Lower lobe of right lung (tissue), 2 donors: ENCODE measurements at regions not wholly inside any gene's neighbourhood (a gene's known extent, or its start where the extent isn't known, plus 50 kb on each side); places are given as distances from the start of the nearest gene placed in this dataset.

Experiments used
- ATAC-seq, 2 donors: fragments of 200-7000 bp; cut with Tn5 transposase; one replicate each; pipeline ENCODE4 v1.9.1; 2020 to 2022; ENCODE audit warnings: mild to moderate bottlenecking in 2 of 2, moderate library complexity in 2 of 2
- DNase-seq: peaks from one replicate; pipeline ENCODE4 v3.0.0-alpha.2; 2020
- H3K27ac ChIP-seq: fragments of 200-600 bp; one replicate; pipeline ENCODE4 v1.8.0; 2022
- H3K27me3 ChIP-seq: fragments of 200-600 bp; one replicate; pipeline ENCODE4 v1.8.0; 2022; ENCODE audit warnings: low read depth
- H3K36me3 ChIP-seq: fragments of 200-600 bp; one replicate; pipeline ENCODE4 v1.8.0; 2022; ENCODE audit warnings: mild to moderate bottlenecking
- H3K4me1 ChIP-seq: fragments of 200-600 bp; one replicate; pipeline ENCODE4 v1.8.0; 2022
- H3K4me3 ChIP-seq: fragments of 200-600 bp; one replicate; pipeline ENCODE4 v1.8.0; 2022; ENCODE audit warnings: mild to moderate bottlenecking
- H3K9me3 ChIP-seq: fragments of 200-600 bp; one replicate; pipeline ENCODE4 v1.8.0; 2022
- CTCF ChIP-seq: fragments of 200-600 bp; IDR thresholded peaks from one replicate; pipeline ENCODE4 v1.8.0; 2022; ENCODE audit warnings: antibody characterized with exemption, mild to moderate bottlenecking
- intact Hi-C: fragments of 100-400 bp; cut with DNase I; formaldehyde crosslinking; loops from one replicate; pipeline ENCODE4 v1.11.0; 2022
- donor health status: DM: no; HTN: yes; CAD: no; lungs with severe emphysema.

GRCh38 chr2:16375981-16376380 lies 289.7 kb downstream of the CYRIA start:
- no peaks in the 10 kb centered on the region for H3K27me3 ChIP-seq
- H3K4me3 ChIP-seq, result no peak overlapping the region
- no peak for TF ChIP-seq CTCF
- no peaks in the 10 kb centered on the region for H3K4me1 ChIP-seq
- no peaks in the 10 kb centered on the region for H3K9me3 ChIP-seq
- H3K36me3 ChIP-seq, result no peaks in the 10 kb centered on the region
- intact Hi-C loops, result no loop called here
- DNase-seq (no peak), ATAC-seq (no peak)
- H3K27ac ChIP-seq, result no peak overlapping the region

GRCh38 chr2:16375351-16375750 lies 290.3 kb downstream of the CYRIA start:
- ATAC-seq (no peak), DNase-seq (no peak)
- no peak overlapping the region for H3K27ac ChIP-seq
- intact Hi-C loops, result no loop called here
- no peak overlapping the region for H3K4me3 ChIP-seq
- H3K4me1 ChIP-seq, result no peaks in the 10 kb centered on the region
- H3K9me3 ChIP-seq, result no peaks in the 10 kb centered on the region
- TF ChIP-seq CTCF, result no peak
- H3K27me3 ChIP-seq, result no peaks in the 10 kb centered on the region
- no peaks in the 10 kb centered on the region for H3K36me3 ChIP-seq

GRCh38 chr2:16374671-16375070 lies 291.0 kb downstream of the CYRIA start:
- ATAC-seq, result no peak
- no peaks in the 10 kb centered on the region for H3K36me3 ChIP-seq
- no peaks in the 10 kb centered on the region for H3K4me1 ChIP-seq
- TF ChIP-seq CTCF, result no peak
- H3K27me3 ChIP-seq, result no peaks in the 10 kb centered on the region
- DNase-seq, result no peak
- no peaks in the 10 kb centered on the region for H3K9me3 ChIP-seq
- no peak overlapping the region for H3K4me3 ChIP-seq
- intact Hi-C loops, result no loop called here
- H3K27ac ChIP-seq, result no peak overlapping the region

- Histone ChIP-seq H3K27ac (no peak overlapping the region), H3K36me3 (no peaks in the 10 kb centered on the region), H3K4me1 (no peaks in the 10 kb centered on the region), H3K27me3 (no peaks in the 10 kb centered on the region), H3K9me3 (no peaks in the 10 kb centered on the region), H3K4me3 (no peak overlapping the region)
- no peak for ATAC-seq
- DNase-seq, result no peak
- no peak for TF ChIP-seq CTCF
- intact Hi-C loops, result no loop called here
Observed at GRCh38 chr2:16373341-16373740, 292.3 kb downstream of the CYRIA start.

GRCh38 chr2:16371751-16372150 lies 293.9 kb downstream of the CYRIA start:
- no peaks in the 10 kb centered on the region for H3K36me3 ChIP-seq
- H3K27ac ChIP-seq, result no peak overlapping the region
- no peaks in the 10 kb centered on the region for H3K27me3 ChIP-seq
- no peak overlapping the region for H3K4me3 ChIP-seq
- H3K9me3 ChIP-seq, result no peaks in the 10 kb centered on the region
- H3K4me1 ChIP-seq, result no peaks in the 10 kb centered on the region
- ATAC-seq (no peak), DNase-seq (no peak)
- TF ChIP-seq CTCF, result no peak
- intact Hi-C loops, result no loop called here

- H3K36me3 ChIP-seq, result no peaks in the 10 kb centered on the region
- no peaks in the 10 kb centered on the region for H3K27me3 ChIP-seq
- ATAC-seq (no peak), DNase-seq (no peak)
- H3K4me3 ChIP-seq, result no peak overlapping the region
- intact Hi-C loops, result no loop called here
- no peaks in the 10 kb centered on the region for H3K4me1 ChIP-seq
- H3K9me3 ChIP-seq, result no peaks in the 10 kb centered on the region
- no peak for TF ChIP-seq CTCF
- no peak overlapping the region for H3K27ac ChIP-seq
Observed at GRCh38 chr2:16368951-16369350, 296.7 kb downstream of the CYRIA start.
